CD14-positive monocyte (primary cell): ENCODE measurements at regions not wholly inside any gene's neighbourhood (a gene's known extent, or its start where the extent isn't known, plus 50 kb on each side); places are given as distances from the start of the nearest gene placed in this dataset.

Source experiments
- DNase-seq, 3 donors: peaks; one replicate each; pipeline ENCODE4 v3.0.0-alpha.2; 2011 to 2022
- H2AFZ ChIP-seq: 2 replicates; pipeline ENCODE4 v1.6.0; 2012; ENCODE audit warnings: mild to moderate bottlenecking, low read depth, low read length, inconsistent platforms; ENCODE audit not compliant: insufficient read depth, poor library complexity, severe bottlenecking
- H3K27ac ChIP-seq, 2 donors: 1 replicate in 1 of 2; 2 replicates in 1 of 2; pipeline ENCODE4 v1.5.1; 2012 to 2013; ENCODE audit warnings: low read length in 2 of 2, control low read depth in 1 of 2, inconsistent platforms in 1 of 2, low read depth in 1 of 2, mild to moderate bottlenecking in 1 of 2
- H3K27me3 ChIP-seq, 2 donors: one replicate each; pipeline versions ENCODE4 v1.6.0 to v1.6.1; 2011 to 2013; ENCODE audit warnings: low read length in 2 of 2; ENCODE audit not compliant: control insufficient read depth in 2 of 2, insufficient read depth in 2 of 2
- H3K36me3 ChIP-seq, 2 donors: replicated peaks in 1 of 2; 1 replicate in 1 of 2; 2 replicates in 1 of 2; pipeline versions ENCODE4 v1.5.1 to v1.6.1; 2012 to 2013; ENCODE audit warnings: low read length in 2 of 2, control low read depth in 1 of 2, inconsistent platforms in 1 of 2, mild to moderate bottlenecking in 1 of 2; ENCODE audit not compliant: insufficient read depth in 2 of 2, control insufficient read depth in 1 of 2
- H3K4me1 ChIP-seq, 2 donors: 1 replicate in 1 of 2; 2 replicates in 1 of 2; pipeline versions ENCODE4 v1.5.1 to v1.6.1; 2012 to 2013; ENCODE audit warnings: low read length in 2 of 2, control low read depth in 1 of 2, inconsistent platforms in 1 of 2, mild to moderate bottlenecking in 1 of 2, moderate library complexity in 1 of 2; ENCODE audit not compliant: insufficient read depth in 2 of 2, control insufficient read depth in 1 of 2
- H3K4me2 ChIP-seq: replicated peaks from 2 replicates; pipeline ENCODE3; 2012; ENCODE audit warnings: low read length, moderate library complexity, mild to moderate bottlenecking; ENCODE audit not compliant: poor library complexity, severe bottlenecking; ENCODE audit errors: extremely low read depth
- H3K4me3 ChIP-seq, 3 experiments: fragments of 200-600 bp in 1 of 3; sonication (generic) in 1 of 3; replicated peaks in 1 of 3; 1 replicate in 2 of 3; 2 replicates in 1 of 3; pipeline ENCODE4 v1.5.1; 2011 to 2013; ENCODE audit warnings: low read length in 3 of 3, mild to moderate bottlenecking in 3 of 3, control low read depth in 2 of 3, low read depth in 2 of 3, inconsistent platforms in 1 of 3, moderate library complexity in 1 of 3
- H3K79me2 ChIP-seq: 2 replicates; pipeline ENCODE4 v1.6.0; 2012; ENCODE audit warnings: mild to moderate bottlenecking, control low read depth, inconsistent platforms, low read length, moderate library complexity; ENCODE audit not compliant: insufficient read depth
- H3K9ac ChIP-seq: 2 replicates; pipeline ENCODE4 v1.6.0; 2017; ENCODE audit warnings: low read length, mild to moderate bottlenecking; ENCODE audit not compliant: insufficient read depth, poor library complexity, severe bottlenecking
- H3K9me3 ChIP-seq, 2 donors: replicated peaks in 1 of 2; 1 replicate in 1 of 2; 2 replicates in 1 of 2; pipeline versions ENCODE4 v1.5.1 to v1.6.1; 2012 to 2013; ENCODE audit warnings: low read length in 2 of 2, control low read depth in 1 of 2; ENCODE audit not compliant: control insufficient read depth in 1 of 2, insufficient read depth in 1 of 2
- H4K20me1 ChIP-seq: 2 replicates; pipeline ENCODE4 v1.6.0; 2012; ENCODE audit warnings: mild to moderate bottlenecking, low read length, control low read depth, moderate library complexity; ENCODE audit not compliant: insufficient read depth
- H3K27ac Mint-ChIP-seq, 7 donors: one replicate each; pipeline ENCODE4 v1.8.0; 2020; ENCODE audit warnings: mild to moderate bottlenecking in 7 of 7, mixed read lengths in 7 of 7, moderate library complexity in 6 of 7, inconsistent platforms in 2 of 7
- H3K27me3 Mint-ChIP-seq, 3 donors: one replicate each; pipeline ENCODE4 v1.8.0; 2021 to 2022; ENCODE audit warnings: low read depth in 3 of 3, mild to moderate bottlenecking in 3 of 3, mixed read lengths in 3 of 3, moderate library complexity in 3 of 3, inconsistent platforms in 1 of 3
- H3K36me3 Mint-ChIP-seq, 2 donors: one replicate each; pipeline ENCODE4 v1.8.0; 2020; ENCODE audit warnings: mixed read lengths in 2 of 2, inconsistent platforms in 1 of 2, mild to moderate bottlenecking in 1 of 2
- H3K4me1 Mint-ChIP-seq: one replicate; pipeline ENCODE4 v1.8.0; 2020; ENCODE audit warnings: mild to moderate bottlenecking, mixed read lengths
- H3K4me3 Mint-ChIP-seq, 2 donors: one replicate each; pipeline ENCODE4 v1.8.0; 2020; ENCODE audit warnings: mild to moderate bottlenecking in 2 of 2, mixed read lengths in 2 of 2, moderate library complexity in 1 of 2
- H3K9me3 Mint-ChIP-seq, 7 donors: one replicate each; pipeline ENCODE4 v1.8.0; 2020 to 2022; ENCODE audit warnings: mixed read lengths in 7 of 7, mild to moderate bottlenecking in 6 of 7, moderate library complexity in 6 of 7, inconsistent platforms in 2 of 7
- WGBS: methylation state at CpG from one replicate; pipeline ENCODE4 v1.1.5; 2013; ENCODE audit warnings: missing lambda C conversion rate; ENCODE audit not compliant: insufficient coverage; 5-methylcytosine and 5-hydroxymethylcytosine counted together
- intact Hi-C, 2 donors: fragments of 100-400 bp; cut with micrococcal nuclease; formaldehyde crosslinking; loops; one replicate each; pipeline versions ENCODE4 v1.15.0 to v1.15.1; 2023
- TF ChIP-seq, protein P1 (sequence below): fragments of 200-600 bp; IDR thresholded peaks from one replicate; pipeline ENCODE4 v1.8.0; 2022; ENCODE audit warnings: antibody characterized with exemption, mild to moderate bottlenecking

DNA sequence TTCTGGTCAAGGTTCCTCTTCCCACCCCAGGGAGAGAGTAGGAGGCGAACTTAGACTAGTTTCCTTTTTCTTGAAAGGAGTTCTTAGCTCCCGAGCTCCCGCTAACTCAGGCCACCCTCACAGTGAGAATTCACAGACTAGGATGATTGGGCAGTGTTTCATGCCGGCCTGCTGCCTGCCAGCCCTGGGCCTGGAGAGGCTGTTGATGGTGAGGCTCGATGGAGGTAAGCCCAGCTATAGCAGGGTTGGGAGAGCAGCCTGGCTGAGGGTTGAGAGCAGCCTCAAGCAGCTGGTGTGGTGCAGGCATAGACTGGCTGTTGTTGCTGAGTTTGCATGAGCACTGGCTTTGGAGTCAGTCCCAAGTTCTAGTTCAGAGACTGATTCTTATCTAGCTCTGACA is 274.4 kb downstream of the MATN1 start:
- Histone ChIP-seq H3K36me3 (no peaks in the 10 kb centered on the region), H3K4me2 (no peak overlapping the region), H4K20me1 (no peaks in the 10 kb centered on the region), H3K4me1 (no peaks in the 10 kb centered on the region), H3K9ac (no peak overlapping the region), H3K27me3 (no peaks in the 10 kb centered on the region), H3K79me2 (no peaks in the 10 kb centered on the region), H3K27ac (no peak overlapping the region), H3K4me3 (no peak overlapping the region), H3K9me3 (no peaks in the 10 kb centered on the region), H2AFZ (no peak overlapping the region)
- intact Hi-C loops: no loop called here
- no peak overlapping the region for H3K27ac Mint-ChIP-seq
- DNase-seq: no peak
- H3K4me3 Mint-ChIP-seq: no peak overlapping the region
- H3K4me1 Mint-ChIP-seq: no peaks in the 10 kb centered on the region
- 61% methylated on average over 3 of the region's 5 CpGs for WGBS
- peaks cover 1 to 8% (median 7%) of the 10 kb centered on the region in 3 donors for H3K27me3 Mint-ChIP-seq
- no peaks in the 10 kb centered on the region for H3K36me3 Mint-ChIP-seq
- TF ChIP-seq, protein P1, sequence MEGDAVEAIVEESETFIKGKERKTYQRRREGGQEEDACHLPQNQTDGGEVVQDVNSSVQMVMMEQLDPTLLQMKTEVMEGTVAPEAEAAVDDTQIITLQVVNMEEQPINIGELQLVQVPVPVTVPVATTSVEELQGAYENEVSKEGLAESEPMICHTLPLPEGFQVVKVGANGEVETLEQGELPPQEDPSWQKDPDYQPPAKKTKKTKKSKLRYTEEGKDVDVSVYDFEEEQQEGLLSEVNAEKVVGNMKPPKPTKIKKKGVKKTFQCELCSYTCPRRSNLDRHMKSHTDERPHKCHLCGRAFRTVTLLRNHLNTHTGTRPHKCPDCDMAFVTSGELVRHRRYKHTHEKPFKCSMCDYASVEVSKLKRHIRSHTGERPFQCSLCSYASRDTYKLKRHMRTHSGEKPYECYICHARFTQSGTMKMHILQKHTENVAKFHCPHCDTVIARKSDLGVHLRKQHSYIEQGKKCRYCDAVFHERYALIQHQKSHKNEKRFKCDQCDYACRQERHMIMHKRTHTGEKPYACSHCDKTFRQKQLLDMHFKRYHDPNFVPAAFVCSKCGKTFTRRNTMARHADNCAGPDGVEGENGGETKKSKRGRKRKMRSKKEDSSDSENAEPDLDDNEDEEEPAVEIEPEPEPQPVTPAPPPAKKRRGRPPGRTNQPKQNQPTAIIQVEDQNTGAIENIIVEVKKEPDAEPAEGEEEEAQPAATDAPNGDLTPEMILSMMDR: no peak
- peaks cover 0 to 4% (median 0%) of the 10 kb centered on the region in 7 donors for H3K9me3 Mint-ChIP-seq

DNA sequence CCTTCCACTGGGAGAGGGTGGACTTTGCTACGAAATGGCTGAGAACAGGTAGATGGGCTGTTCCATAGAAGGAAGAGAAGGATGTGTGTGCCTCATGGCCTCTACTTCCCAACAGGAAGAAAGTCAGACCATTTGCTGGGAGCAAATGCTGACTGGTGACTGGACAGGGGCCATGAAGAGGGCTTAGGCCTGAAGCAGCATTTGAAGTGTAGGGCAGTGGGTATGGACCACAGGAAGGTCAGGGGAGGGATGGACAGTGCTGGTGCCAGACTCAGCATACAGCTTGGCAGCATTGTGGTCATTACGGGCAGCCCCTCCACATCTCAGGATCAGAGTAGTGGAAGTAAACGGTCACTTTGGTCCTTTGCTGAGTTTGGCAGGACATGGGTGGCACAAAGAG is 275.7 kb downstream of the MATN1 start:
- Mint-ChIP-seq H3K4me1 (no peaks in the 10 kb centered on the region), H3K27ac (no peak overlapping the region), H3K27me3 (peaks cover 0 to 7% (median 7%) of the 10 kb centered on the region in 3 donors), H3K9me3 (no peaks in the 10 kb centered on the region), H3K4me3 (peak overlapping the region in 1 of 2 donors; percentile 1), H3K36me3 (no peaks in the 10 kb centered on the region)
- no peak overlapping the region for H3K4me2 ChIP-seq
- intact Hi-C loops: no loop called here
- no peaks in the 10 kb centered on the region for H3K36me3 ChIP-seq
- no peak overlapping the region for H3K27ac ChIP-seq
- H3K4me3 ChIP-seq: no peak overlapping the region
- no peaks in the 10 kb centered on the region for H3K79me2 ChIP-seq
- no peak for DNase-seq
- no peaks in the 10 kb centered on the region for H4K20me1 ChIP-seq
- no peak overlapping the region for H3K9ac ChIP-seq
- H3K27me3 ChIP-seq: no peaks in the 10 kb centered on the region
- no peak overlapping the region for H2AFZ ChIP-seq
- no CpG with 5 or more reads among the region's 3 CpGs for WGBS
- no peaks in the 10 kb centered on the region for H3K9me3 ChIP-seq
- no peaks in the 10 kb centered on the region for H3K4me1 ChIP-seq
- TF ChIP-seq, protein P1: no peak
